ENCODE measurements at regions not wholly inside any gene's neighbourhood (a gene's known extent, or its start where the extent isn't known, plus 50 kb on each side); places are given as distances from the start of the nearest gene placed in this dataset.
"Not testable (repeated sequence)": the region's sequence is repeated elsewhere in the genome, so short reads cannot be mapped to it uniquely, and the experiment has no call there.

- peak in 1 of 2 donors; percentile 5 for DNase-seq (ENCODE audit: low read depth in 1 of 2, low spot score in 1 of 2)
These were observed 57.1 kb downstream of the ADCYAP1 start for GRCh38 chr18:961644-962355.

GRCh38 chr18:963276-963675 lies 58.6 kb downstream of the ADCYAP1 start:
- no peak for DNase-seq (ENCODE audit: low read depth in 1 of 2, low spot score in 1 of 2)

DNA sequence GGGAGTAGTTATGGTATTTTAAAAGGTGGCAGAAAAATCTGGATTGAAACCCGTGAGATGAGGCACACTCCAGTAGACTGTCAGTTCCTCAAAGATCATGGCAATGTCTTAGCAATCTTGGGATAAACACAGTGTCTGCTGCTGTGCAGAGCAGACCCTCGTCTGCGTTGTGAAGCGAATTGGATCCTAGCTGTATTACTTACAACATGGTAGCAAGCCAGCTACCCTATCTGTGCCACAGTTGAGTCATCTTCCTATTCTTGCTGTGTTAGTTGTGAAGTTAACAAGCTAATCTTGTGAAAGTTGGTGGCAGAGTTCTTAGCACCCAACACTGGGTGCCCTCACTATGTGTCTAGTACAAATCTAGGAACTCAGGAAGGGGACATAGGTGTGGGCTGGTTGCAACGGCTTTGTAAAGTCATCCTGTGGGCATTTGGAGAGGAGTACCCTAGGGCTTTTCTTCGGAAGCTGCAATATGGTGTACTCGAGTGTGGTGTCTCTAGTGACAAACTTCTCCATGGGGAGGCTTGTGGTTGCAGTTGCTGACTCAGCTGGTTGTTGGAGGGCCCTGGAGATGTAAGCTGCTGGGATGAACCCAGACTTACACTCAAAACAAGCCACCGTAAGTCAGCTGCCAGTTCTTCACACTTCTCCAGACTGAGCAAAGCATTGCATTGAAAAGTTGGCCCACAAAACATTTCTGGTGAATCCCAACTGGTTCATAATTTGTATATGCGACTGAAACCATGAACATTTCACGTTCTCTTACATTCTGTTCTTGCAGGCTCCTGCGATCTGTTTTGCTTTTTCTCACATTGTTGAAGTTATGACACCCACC lies 61.5 kb downstream of the ADCYAP1 start:
- DNase-seq (ENCODE audit: low read depth in 1 of 2, low spot score in 1 of 2): no peak

GRCh38 chr18:966759-967576 lies 62.3 kb downstream of the ADCYAP1 start:
- DNase-seq (ENCODE audit: low read depth in 1 of 2, low spot score in 1 of 2): no peak

- DNase-seq (ENCODE audit: low read depth in 1 of 2, low spot score in 1 of 2): not testable (repeated sequence)
These were observed 64.2 kb downstream of the ADCYAP1 start for GRCh38 chr18:968910-969309.

- not testable (repeated sequence) for DNase-seq (ENCODE audit: low read depth in 1 of 2, low spot score in 1 of 2)
These were observed 64.6 kb downstream of the ADCYAP1 start for GRCh38 chr18:969311-969710.

DNA sequence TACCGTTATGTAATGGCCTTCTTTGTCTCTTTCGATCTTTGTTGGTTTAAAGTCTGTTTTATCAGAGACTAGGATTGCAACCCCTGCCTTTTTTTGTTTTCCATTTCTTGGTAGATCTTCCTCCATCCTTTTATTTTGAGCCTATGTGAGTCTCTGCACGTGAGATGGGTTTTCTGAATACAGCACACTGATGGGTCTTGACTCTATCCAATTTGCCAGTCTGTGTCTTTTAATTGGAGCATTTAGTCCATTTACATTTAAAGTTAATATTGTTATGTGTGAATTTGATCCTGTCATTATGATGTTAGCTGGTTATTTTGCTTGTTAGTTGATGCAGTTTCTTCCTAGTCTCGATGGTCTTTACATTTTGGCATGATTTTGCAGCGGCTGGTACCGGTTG lies 69.9 kb downstream of the ADCYAP1 start:
- DNase-seq (ENCODE audit: low read depth in 1 of 2, low spot score in 1 of 2): not testable (repeated sequence)

GRCh38 chr18:976393-977128 lies 71.9 kb downstream of the ADCYAP1 start:
- not testable (repeated sequence) for DNase-seq (ENCODE audit: low read depth in 1 of 2, low spot score in 1 of 2)

DNA sequence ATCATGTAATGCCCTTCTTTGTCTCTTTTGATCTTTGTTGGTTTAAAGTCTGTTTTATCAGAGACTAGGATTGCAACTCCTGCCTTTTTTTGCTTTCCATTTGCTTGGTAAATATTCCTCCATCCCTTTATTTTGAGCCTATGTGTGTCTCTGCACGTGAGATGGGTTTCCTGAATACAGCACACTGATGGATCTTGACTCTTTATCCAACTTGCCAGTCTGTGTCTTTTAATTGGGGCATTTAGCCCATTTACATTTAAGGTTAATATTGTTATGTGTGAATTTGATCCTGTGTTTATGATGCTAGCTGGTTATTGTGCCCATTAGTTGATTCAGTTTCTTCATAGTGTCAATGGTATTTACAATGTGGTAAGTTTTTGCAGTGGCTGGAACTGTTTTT lies 72.7 kb downstream of the ADCYAP1 start:
- DNase-seq (ENCODE audit: low read depth in 1 of 2, low spot score in 1 of 2): not testable (repeated sequence)

DNA sequence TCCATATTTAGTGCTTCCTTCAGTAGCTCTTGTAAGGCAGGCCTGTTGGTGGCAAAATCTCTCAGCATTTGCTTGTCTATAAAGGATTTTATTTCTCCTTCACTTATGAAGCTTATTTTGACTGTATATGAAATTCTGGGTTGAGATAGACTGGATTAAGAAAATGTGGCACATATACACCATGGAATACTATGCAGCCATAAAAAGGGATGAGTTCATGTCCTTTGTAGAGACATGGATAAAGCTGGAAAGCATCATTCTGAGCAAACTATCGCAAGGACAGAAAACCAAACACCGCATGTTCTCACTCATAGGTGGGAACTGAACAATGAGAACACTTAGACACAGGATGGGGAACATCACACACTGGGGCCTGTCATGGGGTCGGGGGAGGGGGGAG lies 73.1 kb downstream of the ADCYAP1 start:
- DNase-seq (ENCODE audit: low read depth in 1 of 2, low spot score in 1 of 2): not testable (repeated sequence)

GRCh38 chr18:980586-980985 lies 75.9 kb downstream of the ADCYAP1 start:
- no peak for DNase-seq (ENCODE audit: low read depth in 1 of 2, low spot score in 1 of 2)

- no peak for DNase-seq (ENCODE audit: low read depth in 1 of 2, low spot score in 1 of 2)
These were observed 79.3 kb downstream of the ADCYAP1 start for GRCh38 chr18:984004-984403.

- no peak for DNase-seq (ENCODE audit: low read depth in 1 of 2, low spot score in 1 of 2)
These were observed 80.6 kb downstream of the ADCYAP1 start for GRCh38 chr18:985212-985661.

- no peak for DNase-seq (ENCODE audit: low read depth in 1 of 2, low spot score in 1 of 2)
These were observed 81.4 kb downstream of the ADCYAP1 start for GRCh38 chr18:986051-986450.

- DNase-seq (ENCODE audit: low read depth in 1 of 2, low spot score in 1 of 2): no peak
These were observed 81.9 kb downstream of the ADCYAP1 start for GRCh38 chr18:986552-986951.

DNA sequence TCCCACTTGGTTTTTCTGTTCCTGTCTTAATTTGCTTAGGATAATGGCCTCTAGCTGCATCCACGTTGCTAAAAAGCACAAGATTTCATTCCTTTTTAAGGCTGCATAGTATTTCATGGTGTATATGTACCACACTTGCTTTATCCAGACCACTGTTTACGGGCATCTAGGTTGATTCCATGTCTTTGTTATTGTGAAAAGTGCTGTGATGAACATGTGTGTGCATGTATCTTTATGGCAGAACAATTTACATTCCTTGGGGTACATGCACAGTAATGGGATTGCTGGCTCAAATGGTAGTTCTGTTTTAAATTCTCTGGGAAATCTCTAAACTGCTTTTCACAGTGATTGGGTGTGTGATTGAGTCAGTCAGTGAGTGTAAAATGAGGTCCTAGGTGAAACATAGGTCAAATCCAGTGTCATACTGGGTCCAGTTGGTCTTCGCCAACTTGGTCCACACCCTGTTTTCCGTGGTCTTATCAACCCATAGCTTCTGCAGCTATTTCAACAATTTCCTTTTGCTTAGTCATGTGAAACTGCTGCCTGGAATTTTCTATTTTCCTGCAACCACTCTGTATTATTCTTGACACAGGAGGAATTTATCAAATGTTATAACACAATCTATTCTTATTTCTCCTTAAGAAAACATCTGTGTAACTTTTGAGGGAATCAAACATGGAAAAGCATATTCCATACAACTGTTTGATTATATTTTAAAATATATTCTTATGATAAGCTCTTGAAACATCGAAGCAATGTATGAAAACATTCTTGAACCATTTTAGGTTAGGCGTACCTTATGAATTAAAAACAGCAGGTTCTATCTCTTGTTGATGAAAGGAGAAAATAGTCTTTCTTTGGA lies 82.9 kb downstream of the ADCYAP1 start:
- no peak for DNase-seq (ENCODE audit: low read depth in 1 of 2, low spot score in 1 of 2)

DNA sequence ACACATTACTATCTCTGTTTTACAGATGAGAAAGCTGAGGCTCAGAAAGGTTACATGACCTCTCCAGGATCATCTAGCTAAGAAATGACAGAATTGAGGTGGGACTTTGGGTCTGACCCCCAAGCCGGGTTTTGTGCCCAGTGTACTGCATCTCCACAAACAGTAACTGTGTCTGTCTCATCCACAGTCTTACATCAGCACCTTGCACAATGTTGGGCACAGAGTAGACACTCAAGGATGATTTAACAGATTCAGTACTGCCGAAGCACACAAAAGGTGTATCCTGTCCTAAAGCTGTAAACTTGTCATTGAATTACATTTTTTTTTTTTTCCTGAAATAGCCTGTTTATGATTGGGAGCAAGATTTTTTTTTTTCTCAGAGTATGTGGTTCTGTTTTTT lies 84.8 kb downstream of the ADCYAP1 start:
- no peak for DNase-seq (ENCODE audit: low read depth in 1 of 2, low spot score in 1 of 2)

GRCh38 chr18:990197-990596 lies 85.5 kb downstream of the ADCYAP1 start:
- no peak for DNase-seq (ENCODE audit: low read depth in 1 of 2, low spot score in 1 of 2)

DNA sequence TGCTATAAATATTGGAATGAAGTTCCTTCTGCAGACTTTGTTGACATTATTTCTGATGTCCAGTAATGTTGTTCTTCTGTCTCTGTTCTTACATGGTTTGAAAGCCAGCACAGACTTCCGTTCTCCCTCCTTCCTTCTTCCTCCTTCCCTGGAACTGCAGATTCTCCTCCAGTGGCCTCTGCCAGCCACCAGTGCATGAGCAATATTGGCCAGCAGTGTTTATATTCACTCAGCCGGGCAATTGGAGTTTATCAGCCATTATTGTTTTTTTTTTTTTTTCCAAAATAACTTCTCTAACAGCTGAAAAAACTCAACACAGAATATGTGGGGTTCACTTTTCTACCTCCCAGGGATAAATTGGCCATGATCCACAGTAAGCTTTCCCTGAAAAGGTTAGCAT lies 86.8 kb downstream of the ADCYAP1 start:
- DNase-seq (ENCODE audit: low read depth in 1 of 2, low spot score in 1 of 2): no peak

DNA sequence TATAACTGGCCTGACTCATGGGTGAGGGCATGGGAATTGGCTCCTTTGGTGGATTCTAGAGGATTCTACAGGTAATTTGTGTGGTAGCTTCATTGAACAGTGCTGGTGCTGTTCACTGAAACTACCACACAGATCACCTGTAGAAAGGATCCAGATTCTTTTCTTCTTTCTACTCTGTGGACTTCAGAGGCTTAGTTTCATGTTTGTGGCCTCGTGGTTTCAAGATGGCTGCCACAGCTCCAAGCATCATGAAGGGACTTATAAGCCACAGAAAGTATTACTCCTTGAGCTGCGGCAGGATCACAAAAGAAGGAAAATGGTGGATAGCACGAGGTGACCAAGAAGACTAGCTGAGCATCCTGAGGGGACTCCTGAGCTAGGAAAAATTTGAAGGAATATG lies 88.9 kb downstream of the ADCYAP1 start:
- no peak for DNase-seq (ENCODE audit: low read depth in 1 of 2, low spot score in 1 of 2)

All from stimulated activated CD4-positive, alpha-beta T cell treated with anti-CD3 and anti-CD28 coated beads, Interleukin-15, amount 100 ng/mL, for 1 hour (primary cell).